GM12878 (cell line): ENCODE measurements at regions not wholly inside any gene's neighbourhood (a gene's known extent, or its start where the extent isn't known, plus 50 kb on each side); places are given as distances from the start of the nearest gene placed in this dataset.

ENCODE experiments used
- CEBPB ChIP-seq, 2 experiments: fragments of 150-350 bp in 1 of 2; IDR thresholded peaks; 2 replicates each; pipeline ENCODE4 v1.6.1; 2012 to 2014; ENCODE audit warnings: low read depth in 2 of 2, low read length in 2 of 2, borderline replicate concordance in 1 of 2, inconsistent platforms in 1 of 2
- CTCF ChIP-seq, 3 experiments: IDR thresholded peaks in 2 of 3; conservative IDR thresholded peaks in 1 of 3; 2 replicates each; pipeline ENCODE4 v1.5.1; 2011; ENCODE audit warnings: low read depth in 3 of 3, low read length in 3 of 3, mild to moderate bottlenecking in 3 of 3, control low read depth in 2 of 3, moderate library complexity in 2 of 3, inconsistent platforms in 1 of 3, mixed read lengths in 1 of 3; ENCODE audit not compliant: control insufficient read depth in 2 of 3, insufficient read depth in 1 of 3; ENCODE audit errors: extremely low read depth in 1 of 3
- EP300 ChIP-seq, 2 experiments: fragments of 150-350 bp in 1 of 2; IDR thresholded peaks; 2 replicates each; pipeline ENCODE4 v1.6.1; 2011 to 2012; ENCODE audit warnings: low read depth in 2 of 2, low read length in 2 of 2, borderline replicate concordance in 1 of 2, improper control_type of control experiment in 1 of 2, inconsistent platforms in 1 of 2; ENCODE audit not compliant: control insufficient read depth in 1 of 2
- RBBP5 ChIP-seq: fragments of 200-600 bp; sonication (generic); conservative IDR thresholded peaks from 2 replicates; pipeline ENCODE4 v1.6.1; 2016
- RCOR1 ChIP-seq: conservative IDR thresholded peaks from 2 replicates; pipeline ENCODE4 v1.6.1; 2012; ENCODE audit warnings: low read depth, low read length, improper control_type of control experiment

DNA sequence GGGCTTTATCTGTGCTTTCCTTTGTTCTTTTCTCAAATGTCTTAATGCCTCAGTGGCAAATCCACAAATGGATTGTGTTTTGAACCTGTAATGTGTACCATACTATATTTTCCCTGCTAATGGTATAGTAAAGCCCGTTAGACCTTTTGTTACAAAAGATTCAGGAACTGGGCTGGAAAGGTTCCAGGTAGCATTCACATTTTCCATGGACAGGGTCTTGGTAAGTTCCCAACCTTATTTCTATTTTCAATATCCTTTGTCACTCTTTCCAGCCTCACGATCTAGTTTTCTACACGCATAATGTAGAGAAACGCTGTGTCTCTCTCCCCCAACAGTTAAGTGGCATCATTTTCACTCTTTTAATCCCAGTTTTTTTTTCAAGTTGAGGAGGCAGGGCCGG is 153.0 kb downstream of the PLCE1 start:
- TF ChIP-seq CTCF (IDR thresholded peaks at IDR 0.05 in 2 of 3, conservative IDR thresholded peaks at IDR 0.05 in 1 of 3; ENCODE audit: control insufficient read depth in 2 of 3, extremely low read depth in 1 of 3, insufficient read depth in 1 of 3, low read depth in 3 of 3, low read length in 3 of 3) (no peak), RCOR1 (no peak), CEBPB (IDR thresholded peaks at IDR 0.05; ENCODE audit: borderline replicate concordance in 1 of 2, low read depth in 2 of 2, low read length in 2 of 2) (no peak), EP300 (IDR thresholded peaks at IDR 0.05; ENCODE audit: borderline replicate concordance in 1 of 2, control insufficient read depth in 1 of 2, low read depth in 2 of 2, low read length in 2 of 2) (no peak), RBBP5 (no peak)
